Colon (tissue), 2 donors: ENCODE measurements at regions not wholly inside any gene's neighbourhood (a gene's known extent, or its start where the extent isn't known, plus 50 kb on each side); places are given as distances from the start of the nearest gene placed in this dataset.

Source experiments
- FAIRE-seq: peaks from 2 replicates; lab custom pipeline; 2012; peaks lifted over from hg19 to GRCh38; lab: Jason Lieb, UNC
- donor health status: control.
- donor health status: control.

GRCh38 chr5:87949676-87950631, 318.7 kb downstream of the TMEM161B start:
- FAIRE-seq: no peak

- FAIRE-seq: no peak
Observed at GRCh38 chr5:87948486-87948885, 320.2 kb downstream of the TMEM161B start.

DNA sequence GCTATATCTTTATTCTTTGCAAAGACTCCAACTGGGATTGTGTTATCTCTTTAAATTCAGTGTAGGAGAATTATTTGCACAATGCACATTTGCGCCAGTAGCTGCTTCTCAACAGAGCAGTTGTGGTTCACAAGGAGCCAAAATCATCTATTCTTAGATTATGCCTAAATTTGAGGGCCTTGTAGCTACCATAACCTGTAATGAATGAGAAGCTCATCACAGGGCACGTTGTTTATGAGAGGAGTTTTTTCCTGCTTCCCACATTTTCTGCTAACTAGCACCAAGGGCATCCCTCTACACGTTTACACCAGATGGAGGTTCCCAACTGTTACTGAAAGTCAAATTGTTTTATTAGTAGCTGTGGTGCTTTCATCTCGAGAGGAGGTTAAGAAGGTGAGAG, 322.4 kb downstream of the TMEM161B start:
- no peak for FAIRE-seq

DNA sequence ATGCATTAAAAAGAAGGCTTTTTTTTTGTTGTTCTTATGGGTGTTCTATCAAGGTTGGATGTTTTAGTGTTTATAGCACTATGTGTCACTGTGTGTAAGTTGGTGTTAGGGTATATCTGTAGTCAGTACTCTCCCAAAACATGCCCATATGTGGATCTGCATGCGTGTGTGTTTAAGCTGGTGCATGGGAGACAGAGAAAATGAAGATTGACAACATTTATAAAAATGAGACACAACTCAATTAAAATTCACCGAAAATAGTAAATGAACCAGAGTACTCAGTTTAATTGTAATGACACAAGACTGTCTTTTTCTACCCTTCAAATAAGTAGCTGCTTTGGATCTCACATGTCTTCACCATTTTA, 323.4 kb downstream of the TMEM161B start:
- FAIRE-seq: no peak

DNA sequence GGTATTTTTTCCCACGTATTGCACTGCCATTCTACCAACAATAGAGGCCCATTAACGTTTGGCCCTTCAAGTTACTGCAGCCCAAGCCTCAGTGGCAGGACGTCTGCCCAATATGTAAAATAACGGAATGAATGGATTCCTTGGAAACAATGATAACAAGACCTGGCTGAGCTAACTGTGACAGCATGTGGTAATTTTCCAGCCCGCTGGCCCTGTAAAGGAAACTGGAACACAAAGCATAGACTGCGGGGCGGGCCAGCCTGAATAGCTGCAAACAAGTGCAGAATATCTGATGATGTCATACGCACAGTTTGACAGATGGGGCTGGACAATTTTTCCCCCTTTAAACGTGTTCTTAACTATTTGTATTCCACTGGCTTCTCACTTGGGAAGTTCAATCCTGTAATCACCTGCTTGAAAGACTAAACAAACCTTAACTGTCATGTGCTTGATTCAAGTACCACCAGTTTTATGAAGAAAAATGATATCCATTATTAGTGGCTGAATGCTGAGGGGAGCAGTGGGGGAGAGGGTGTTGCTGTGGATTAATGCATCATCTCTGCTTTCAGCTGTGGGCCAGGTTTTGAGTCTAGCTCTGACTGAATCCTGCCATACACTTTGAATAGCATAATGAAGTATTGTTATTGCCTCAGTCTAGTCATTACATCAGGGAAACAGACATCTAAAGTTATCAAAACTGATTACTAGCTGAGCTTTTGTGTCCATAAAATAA, 323.9 kb downstream of the TMEM161B start:
- no peak for FAIRE-seq

GRCh38 chr5:87940775-87941174, 327.9 kb downstream of the TMEM161B start:
- FAIRE-seq: no peak

DNA sequence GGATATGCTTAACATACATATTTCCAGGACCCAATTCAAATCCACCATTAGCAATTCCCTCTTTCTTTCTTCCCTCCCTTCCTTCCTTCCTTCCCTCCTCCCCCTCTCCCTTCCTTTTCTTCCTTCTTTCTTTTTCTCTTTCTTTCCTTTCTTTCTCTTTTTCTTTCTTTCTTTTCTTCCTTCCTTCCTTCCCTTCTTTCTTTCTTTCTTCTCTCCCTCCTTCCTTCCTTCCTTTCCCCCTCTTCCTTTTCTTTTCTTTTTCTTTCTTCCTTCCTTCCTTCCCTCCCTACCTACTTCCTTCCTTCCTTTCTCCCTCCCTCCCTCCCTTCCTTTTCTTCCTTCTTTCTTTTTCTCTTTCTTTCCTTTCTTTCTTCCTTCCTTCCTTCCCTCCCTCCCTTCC, 332.0 kb downstream of the TMEM161B start:
- no peak for FAIRE-seq

DNA sequence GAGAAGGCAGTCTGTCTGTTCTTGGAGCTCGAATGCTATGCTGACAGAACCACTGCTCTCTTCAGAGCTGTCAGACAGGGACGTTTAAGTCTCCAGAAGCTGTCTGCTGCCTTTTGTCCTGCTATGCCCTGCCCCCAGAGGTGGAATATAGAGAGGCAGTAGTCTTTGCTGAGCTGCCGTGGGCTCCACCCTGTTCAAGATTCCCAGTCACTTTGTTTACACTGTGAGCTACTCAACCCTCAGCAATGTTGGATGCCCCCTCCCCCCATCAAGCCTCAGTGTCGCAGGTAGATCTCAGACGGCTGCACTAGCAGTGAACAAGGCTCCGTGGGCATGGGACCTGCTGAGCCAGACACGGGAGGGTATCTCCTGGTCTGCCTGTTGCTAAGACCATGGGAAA, 344.2 kb downstream of the TMEM161B start:
- no peak for FAIRE-seq

GRCh38 chr5:87916320-87916719, 352.3 kb downstream of the TMEM161B start:
- no peak for FAIRE-seq

DNA sequence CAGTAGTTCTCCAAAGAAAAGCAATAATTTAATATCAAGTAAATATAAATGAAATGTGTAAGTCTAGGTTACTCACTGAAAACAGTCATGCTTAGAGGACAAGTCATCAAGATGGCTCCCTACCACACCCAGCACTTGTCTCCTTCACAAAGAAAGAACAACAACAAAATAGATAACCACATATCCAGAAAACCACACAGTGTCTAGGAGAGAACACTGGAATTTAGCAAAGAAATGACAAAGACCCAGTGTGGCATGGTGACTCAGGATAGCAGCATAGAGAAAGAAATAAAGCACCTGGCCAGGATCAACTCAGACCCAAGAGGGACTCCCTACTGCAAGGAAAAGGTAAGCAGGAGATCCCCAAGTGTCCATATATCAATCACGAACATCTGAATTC, 356.2 kb downstream of the TMEM161B start:
- no peak for FAIRE-seq

DNA sequence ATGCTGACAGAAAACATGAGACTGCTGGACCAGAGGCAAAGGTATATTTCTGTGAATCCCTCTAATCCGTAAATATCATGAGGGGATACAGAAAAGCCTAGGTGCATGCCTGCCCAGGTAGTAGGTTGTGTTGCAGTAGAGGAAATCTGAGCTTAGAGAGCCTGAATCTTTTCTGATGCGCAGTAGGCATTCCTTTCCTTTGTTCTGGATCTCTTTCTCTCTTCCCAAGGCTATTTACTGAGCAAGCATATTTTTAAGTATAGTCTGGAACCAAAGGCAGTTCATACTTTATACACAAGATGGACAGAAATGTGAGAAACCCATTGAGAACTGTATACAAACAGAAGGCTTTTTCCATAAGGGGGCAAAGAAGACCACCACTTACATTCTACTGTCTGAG, 359.3 kb downstream of the TMEM161B start:
- no peak for FAIRE-seq

- peak; percentile 90 for FAIRE-seq
Observed at GRCh38 chr5:87906962-87907361, 361.7 kb downstream of the TMEM161B start.

DNA sequence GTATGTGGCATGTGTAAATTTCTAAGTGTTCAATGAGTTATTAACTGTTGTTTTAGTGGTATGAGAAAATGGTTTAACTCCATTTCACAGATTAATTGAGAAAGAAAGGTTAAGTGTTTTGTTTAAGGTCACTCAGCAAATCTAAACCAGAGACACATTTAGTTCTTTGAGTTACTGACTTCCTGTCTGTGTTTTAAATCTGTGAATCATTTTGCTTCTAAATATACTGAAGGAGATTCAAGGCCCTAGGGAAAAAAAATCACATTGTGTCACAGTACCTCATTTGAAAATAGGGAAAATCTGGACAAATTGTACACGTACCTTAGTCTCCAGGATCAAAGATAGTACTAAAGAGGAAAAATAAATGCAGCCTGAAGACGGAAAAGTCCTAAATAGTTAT, 368.2 kb downstream of the TMEM161B start:
- FAIRE-seq: no peak

DNA sequence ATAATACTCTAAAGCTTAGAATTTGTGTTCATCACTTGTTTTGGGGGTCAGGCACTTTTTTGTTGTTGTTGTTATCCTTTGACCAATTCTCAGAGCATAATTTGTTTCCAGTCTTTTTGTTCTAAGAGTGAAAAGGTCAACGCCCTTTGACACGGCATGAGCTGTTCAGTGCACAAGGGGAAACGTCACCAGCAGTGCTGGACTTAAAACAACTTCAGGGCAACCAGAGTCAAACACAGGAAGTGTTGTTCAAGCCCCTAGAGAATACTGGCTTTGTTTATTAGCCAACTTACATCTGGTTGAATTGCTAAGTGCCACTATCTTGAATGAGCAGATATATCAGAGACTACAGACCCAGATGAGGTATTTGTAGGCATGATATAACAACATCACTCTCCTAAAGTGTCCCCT, 368.9 kb downstream of the TMEM161B start:
- no peak for FAIRE-seq

- no peak for FAIRE-seq
Observed at GRCh38 chr5:87899208-87899661, 369.4 kb downstream of the TMEM161B start.

- FAIRE-seq: no peak
Observed at GRCh38 chr5:87898574-87898973, 370.1 kb downstream of the TMEM161B start.

GRCh38 chr5:87888139-87888538, 380.5 kb downstream of the TMEM161B start:
- no peak for FAIRE-seq

DNA sequence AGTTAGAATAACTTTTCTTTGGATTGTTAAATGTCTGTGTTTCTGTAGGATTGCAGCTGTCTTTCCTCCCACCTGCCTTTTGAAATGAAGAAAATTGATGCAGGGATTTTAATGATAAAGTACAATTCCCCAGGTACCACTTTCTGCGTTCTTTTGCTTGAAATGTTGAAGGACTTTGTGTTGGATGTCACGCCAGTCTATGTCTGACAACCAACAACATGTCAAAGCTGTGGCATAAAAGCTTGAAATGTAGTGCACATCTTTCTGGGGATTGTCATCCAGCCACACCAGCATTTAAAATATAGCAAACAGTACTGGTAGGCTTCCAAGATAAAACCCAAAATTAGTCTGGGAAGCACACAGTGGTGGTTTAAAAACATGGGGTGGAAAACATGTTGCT, 381.4 kb downstream of the TMEM161B start:
- FAIRE-seq: no peak

GRCh38 chr5:87886164-87886563, 382.5 kb downstream of the TMEM161B start:
- no peak for FAIRE-seq

- no peak for FAIRE-seq
Observed at GRCh38 chr5:87885758-87886157, 382.9 kb downstream of the TMEM161B start.

GRCh38 chr5:87877495-87877894, 391.1 kb downstream of the TMEM161B start:
- FAIRE-seq: no peak

GRCh38 chr5:87877023-87877422, 391.6 kb downstream of the TMEM161B start:
- FAIRE-seq: no peak

GRCh38 chr5:87876616-87877015, 392.0 kb downstream of the TMEM161B start:
- FAIRE-seq: no peak
